Breast epithelium (tissue), 3 donors: ENCODE measurements at regions not wholly inside any gene's neighbourhood (a gene's known extent, or its start where the extent isn't known, plus 50 kb on each side); places are given as distances from the start of the nearest gene placed in this dataset.

Source experiments
- CTCF ChIP-seq, 3 donors: fragments of 450-650 bp; IDR thresholded peaks; one replicate each; pipeline ENCODE4 v1.5.1; 2016 to 2017; ENCODE audit warnings: antibody characterized with exemption in 3 of 3, mild to moderate bottlenecking in 3 of 3, moderate library complexity in 3 of 3
- POLR2A ChIP-seq: fragments of 450-650 bp; IDR thresholded peaks from one replicate; pipeline ENCODE4 v1.6.1; 2016; ENCODE audit warnings: antibody characterized with exemption, mild to moderate bottlenecking, moderate library complexity
- POLR2AphosphoS5 ChIP-seq, 3 donors: sonication (generic); formaldehyde crosslinking; IDR thresholded peaks; one replicate each; pipeline ENCODE4 v1.6.1; 2017; ENCODE audit warnings: antibody characterized with exemption in 3 of 3

DNA sequence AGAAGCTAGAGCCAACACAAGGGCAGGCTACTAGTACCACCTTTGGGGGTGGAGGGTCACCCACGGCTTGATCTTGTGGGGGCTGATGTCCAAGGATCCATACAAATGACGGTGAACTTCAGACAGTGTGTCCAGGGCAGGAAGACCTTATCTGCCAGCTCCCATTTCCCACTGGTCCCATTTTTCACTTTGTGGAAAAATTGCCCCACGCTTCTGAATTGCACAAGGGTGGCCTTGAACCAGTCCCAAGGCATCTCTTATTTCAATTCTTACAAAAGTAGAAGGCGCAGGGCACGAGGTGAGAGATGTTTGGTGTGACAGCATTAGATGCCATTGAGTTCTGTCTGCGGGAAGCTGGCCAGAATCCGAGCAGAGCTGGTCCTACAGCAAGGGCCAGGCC is 252.7 kb upstream of the CELF2 start:
- no peak for TF ChIP-seq CTCF (IDR thresholded peaks at IDR 0.05)
- TF ChIP-seq POLR2A, result no peak
- no peak for TF ChIP-seq POLR2AphosphoS5 (IDR thresholded peaks at IDR 0.05)
